OCI-M2 (cell line): ENCODE measurements at regions not wholly inside any gene's neighbourhood (a gene's known extent, or its start where the extent isn't known, plus 50 kb on each side); places are given as distances from the start of the nearest gene placed in this dataset.

Experiments used
- DNase-seq: peaks from one replicate; lab custom pipeline; 2025; ENCODE audit not compliant: unreplicated experiment; lab: John Stamatoyannopoulos, UW

DNA sequence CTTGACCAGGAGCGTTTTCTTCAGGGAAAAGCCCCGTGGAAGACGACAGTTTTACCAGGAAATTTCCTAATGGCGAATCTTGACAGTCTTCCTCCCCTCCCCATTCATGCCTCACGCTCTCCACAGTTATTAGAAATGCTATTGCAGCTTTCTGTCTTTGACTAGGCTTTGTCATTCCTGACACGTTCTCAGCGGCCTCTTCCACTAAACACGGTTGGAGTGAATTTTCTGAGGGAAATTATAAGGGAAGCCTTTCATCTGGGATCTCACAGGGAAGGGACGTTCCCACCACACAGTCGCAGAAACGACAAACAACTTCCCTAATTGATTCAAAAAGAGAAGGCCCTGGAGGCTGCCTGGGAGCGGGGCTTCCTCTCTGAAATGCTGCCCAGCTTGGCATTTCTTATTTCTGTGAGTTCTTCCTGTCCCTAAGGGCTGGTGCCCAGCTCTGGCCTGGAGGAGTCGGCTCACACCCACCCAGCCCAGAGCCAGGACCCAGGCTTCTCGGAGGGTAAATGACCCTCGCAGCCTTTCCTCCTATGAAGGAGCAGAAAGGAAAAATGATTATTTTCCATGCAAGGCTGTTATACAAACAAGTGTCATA is 57.1 kb upstream of the PPP1R26 start:
- DNase-seq: no peak

DNA sequence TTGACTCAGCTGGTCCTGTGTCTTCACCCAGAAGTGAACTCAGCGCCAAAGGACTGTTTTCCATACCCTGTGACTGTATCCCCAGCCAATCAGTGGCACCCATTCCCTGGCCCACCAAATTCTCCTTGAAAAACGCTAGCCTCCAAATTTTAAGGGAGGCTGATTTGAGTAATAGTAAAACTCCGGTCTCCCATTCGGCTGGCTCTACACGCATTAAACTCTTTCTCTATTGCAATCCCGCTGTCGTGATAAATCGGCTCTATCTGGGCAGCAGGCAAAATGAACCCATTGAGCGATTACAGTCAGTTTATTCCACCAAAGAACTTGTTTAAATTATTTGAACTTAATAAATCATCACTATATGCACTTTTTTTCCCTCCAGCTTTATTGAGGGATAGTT is 55.9 kb upstream of the PPP1R26 start:
- no peak for DNase-seq
